ENCODE measurements at regions not wholly inside any gene's neighbourhood (a gene's known extent, or its start where the extent isn't known, plus 50 kb on each side); places are given as distances from the start of the nearest gene placed in this dataset.

- no peaks in the 10 kb centered on the region for H3K27me3 ChIP-seq (ENCODE audit: control insufficient read depth, insufficient read depth, low read length)
- DNase-seq (ENCODE audit: low read depth, low spot score), result no peak
- H3K27ac ChIP-seq (ENCODE audit: low read length), result no peak overlapping the region
- no peaks in the 10 kb centered on the region for H3K4me1 ChIP-seq (ENCODE audit: control insufficient read depth, insufficient read depth, low read length)
- no peaks in the 10 kb centered on the region for H3K9me3 ChIP-seq (ENCODE audit: control insufficient read depth, insufficient read depth, low read length)
- WGBS (ENCODE audit: insufficient coverage, insufficient read length), result no CpG with 5 or more reads among the region's 2 CpGs
- no peaks in the 10 kb centered on the region for H3K36me3 ChIP-seq (ENCODE audit: control insufficient read depth, insufficient read depth, low read length)
- H3K4me3 ChIP-seq (ENCODE audit: low read length), result no peak overlapping the region
Measured at GRCh38 chr4:149140841-149141240, 674.8 kb downstream of the IQCM start.

GRCh38 chr4:149136951-149137620 lies 678.6 kb downstream of the IQCM start:
- no peaks in the 10 kb centered on the region for H3K36me3 ChIP-seq (ENCODE audit: control insufficient read depth, insufficient read depth, low read length)
- no peaks in the 10 kb centered on the region for H3K9me3 ChIP-seq (ENCODE audit: control insufficient read depth, insufficient read depth, low read length)
- H3K27me3 ChIP-seq (ENCODE audit: control insufficient read depth, insufficient read depth, low read length), result no peaks in the 10 kb centered on the region
- DNase-seq (ENCODE audit: low read depth, low spot score), result no peak
- no peak overlapping the region for H3K4me3 ChIP-seq (ENCODE audit: low read length)
- no CpG with 5 or more reads among the region's 3 CpGs for WGBS (ENCODE audit: insufficient coverage, insufficient read length)
- H3K27ac ChIP-seq (ENCODE audit: low read length), result no peak overlapping the region
- H3K4me1 ChIP-seq (ENCODE audit: control insufficient read depth, insufficient read depth, low read length), result no peaks in the 10 kb centered on the region; the same call in 1 of the 2 replicates

GRCh38 chr4:149135062-149135461 lies 680.6 kb downstream of the IQCM start:
- H3K27me3 ChIP-seq (ENCODE audit: control insufficient read depth, insufficient read depth, low read length), result no peaks in the 10 kb centered on the region
- no peak overlapping the region for H3K4me3 ChIP-seq (ENCODE audit: low read length)
- no peak overlapping the region for H3K27ac ChIP-seq (ENCODE audit: low read length)
- no peaks in the 10 kb centered on the region; the same call in 1 of the 2 replicates for H3K4me1 ChIP-seq (ENCODE audit: control insufficient read depth, insufficient read depth, low read length)
- DNase-seq (ENCODE audit: low read depth, low spot score), result no peak
- no peaks in the 10 kb centered on the region for H3K36me3 ChIP-seq (ENCODE audit: control insufficient read depth, insufficient read depth, low read length)
- no CpG with 5 or more reads among the region's 4 CpGs for WGBS (ENCODE audit: insufficient coverage, insufficient read length)
- H3K9me3 ChIP-seq (ENCODE audit: control insufficient read depth, insufficient read depth, low read length), result no peaks in the 10 kb centered on the region

DNA sequence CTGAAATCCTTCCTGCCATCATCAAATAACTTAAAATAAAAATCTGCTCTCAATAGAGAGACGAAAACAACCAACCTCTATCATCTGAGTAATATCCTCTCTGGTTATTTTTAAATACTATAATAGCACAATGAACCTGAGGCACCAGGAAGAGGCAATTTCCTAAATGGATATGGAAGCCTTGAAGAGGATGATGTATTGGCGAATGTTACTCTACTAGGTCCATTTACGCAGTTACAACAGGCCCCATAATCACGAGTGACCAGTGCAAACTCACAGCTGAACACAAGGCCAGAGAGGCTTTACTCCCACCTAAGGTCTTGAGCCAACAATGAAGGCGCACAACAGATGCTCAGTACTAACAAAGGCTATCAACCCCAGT lies 678.8 kb upstream of the NR3C2 start:
- Histone ChIP-seq H3K4me3 (ENCODE audit: low read length) (no peak overlapping the region), H3K9me3 (ENCODE audit: control insufficient read depth, insufficient read depth, low read length) (no peaks in the 10 kb centered on the region), H3K4me1 (ENCODE audit: control insufficient read depth, insufficient read depth, low read length) (no peaks in the 10 kb centered on the region), H3K27ac (ENCODE audit: low read length) (no peak overlapping the region), H3K27me3 (ENCODE audit: control insufficient read depth, insufficient read depth, low read length) (no peaks in the 10 kb centered on the region), H3K36me3 (ENCODE audit: control insufficient read depth, insufficient read depth, low read length) (no peaks in the 10 kb centered on the region)
- no peak for DNase-seq (ENCODE audit: low read depth, low spot score)
- WGBS (ENCODE audit: insufficient coverage, insufficient read length), result no CpG with 5 or more reads among the region's 5 CpGs

DNA sequence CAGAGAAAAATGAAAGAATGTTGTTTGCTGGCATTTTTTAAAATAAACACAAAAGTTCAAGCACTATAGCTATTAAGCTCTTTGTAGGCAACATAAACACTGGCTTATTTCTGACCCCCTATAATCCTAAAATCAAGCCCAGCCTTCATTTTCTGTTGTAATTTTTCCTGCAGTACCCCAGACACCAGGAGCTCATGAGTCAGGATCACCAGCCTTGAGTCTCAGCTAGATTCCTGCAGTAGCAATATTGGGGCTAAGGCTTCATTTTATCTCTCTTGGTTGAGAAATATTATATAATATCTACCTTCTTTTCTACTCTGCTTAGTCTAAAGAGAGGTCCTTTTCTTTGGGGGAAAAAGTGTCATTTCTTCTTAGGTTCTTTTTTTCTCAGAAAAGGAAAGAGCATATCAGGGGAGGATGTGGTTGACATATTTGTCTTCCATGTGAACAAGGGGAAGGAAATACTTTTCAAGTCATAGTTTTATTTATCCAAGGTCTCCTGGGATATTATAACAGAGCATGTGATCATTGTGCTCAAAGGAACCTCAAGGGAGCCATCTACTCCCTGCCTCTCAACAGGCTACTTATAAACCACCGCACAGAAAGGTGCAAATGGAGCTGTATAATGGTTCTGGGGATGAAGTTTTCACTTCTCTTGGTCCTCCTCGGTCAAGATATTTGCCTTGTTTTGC lies 678.3 kb upstream of the NR3C2 start:
- Histone ChIP-seq H3K4me1 (ENCODE audit: control insufficient read depth, insufficient read depth, low read length) (no peaks in the 10 kb centered on the region), H3K9me3 (ENCODE audit: control insufficient read depth, insufficient read depth, low read length) (no peaks in the 10 kb centered on the region), H3K4me3 (ENCODE audit: low read length) (no peak overlapping the region), H3K27ac (ENCODE audit: low read length) (no peak overlapping the region), H3K27me3 (ENCODE audit: control insufficient read depth, insufficient read depth, low read length) (no peaks in the 10 kb centered on the region), H3K36me3 (ENCODE audit: control insufficient read depth, insufficient read depth, low read length) (no peaks in the 10 kb centered on the region)
- WGBS (ENCODE audit: insufficient coverage, insufficient read length), result no CpG with 5 or more reads among the region's 2 CpGs
- no peak for DNase-seq (ENCODE audit: low read depth, low spot score)

GRCh38 chr4:149116806-149117205 lies 674.6 kb upstream of the NR3C2 start:
- Histone ChIP-seq H3K27me3 (ENCODE audit: control insufficient read depth, insufficient read depth, low read length) (no peaks in the 10 kb centered on the region), H3K9me3 (ENCODE audit: control insufficient read depth, insufficient read depth, low read length) (no peaks in the 10 kb centered on the region), H3K4me1 (ENCODE audit: control insufficient read depth, insufficient read depth, low read length) (no peaks in the 10 kb centered on the region), H3K27ac (ENCODE audit: low read length) (no peak overlapping the region), H3K36me3 (ENCODE audit: control insufficient read depth, insufficient read depth, low read length) (no peaks in the 10 kb centered on the region), H3K4me3 (ENCODE audit: low read length) (no peak overlapping the region)
- DNase-seq (ENCODE audit: low read depth, low spot score), result no peak
- WGBS (ENCODE audit: insufficient coverage, insufficient read length), result no CpG with 5 or more reads among the region's 2 CpGs

DNA sequence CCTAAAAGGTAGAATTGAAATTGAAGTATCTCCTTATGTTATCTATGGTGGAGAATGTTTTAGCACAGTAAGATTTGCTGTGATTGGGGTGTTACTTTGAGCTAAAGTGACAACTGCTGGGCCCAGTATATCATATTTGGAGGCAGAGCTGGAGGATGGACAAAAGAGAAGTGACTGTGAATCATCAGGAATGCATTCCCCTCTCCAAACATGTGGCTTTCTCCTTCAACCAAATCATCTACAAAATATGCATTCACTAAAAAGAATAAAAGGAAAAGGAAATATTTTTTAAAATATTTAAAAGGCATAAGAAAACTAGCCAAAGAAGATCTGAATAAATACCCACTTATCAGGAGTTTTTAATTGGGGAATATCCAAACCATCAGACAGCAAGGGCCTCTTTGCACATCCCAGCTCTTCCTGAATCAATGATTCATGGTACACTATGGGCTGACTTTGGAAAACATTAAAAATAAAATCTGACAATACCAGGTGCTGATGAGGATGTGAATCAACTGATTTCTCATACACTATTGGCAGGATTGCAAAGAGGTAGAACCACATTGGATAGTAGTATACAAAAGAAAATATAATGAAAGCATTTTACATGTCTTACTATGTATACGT lies 671.7 kb upstream of the NR3C2 start:
- Histone ChIP-seq H3K36me3 (ENCODE audit: control insufficient read depth, insufficient read depth, low read length) (no peaks in the 10 kb centered on the region), H3K4me3 (ENCODE audit: low read length) (no peak overlapping the region), H3K27me3 (ENCODE audit: control insufficient read depth, insufficient read depth, low read length) (no peaks in the 10 kb centered on the region), H3K9me3 (ENCODE audit: control insufficient read depth, insufficient read depth, low read length) (no peaks in the 10 kb centered on the region), H3K4me1 (ENCODE audit: control insufficient read depth, insufficient read depth, low read length) (no peaks in the 10 kb centered on the region), H3K27ac (ENCODE audit: low read length) (no peak overlapping the region)
- WGBS (ENCODE audit: insufficient coverage, insufficient read length), result no CpG with 5 or more reads among the region's 1 CpG
- DNase-seq (ENCODE audit: low read depth, low spot score), result no peak

DNA sequence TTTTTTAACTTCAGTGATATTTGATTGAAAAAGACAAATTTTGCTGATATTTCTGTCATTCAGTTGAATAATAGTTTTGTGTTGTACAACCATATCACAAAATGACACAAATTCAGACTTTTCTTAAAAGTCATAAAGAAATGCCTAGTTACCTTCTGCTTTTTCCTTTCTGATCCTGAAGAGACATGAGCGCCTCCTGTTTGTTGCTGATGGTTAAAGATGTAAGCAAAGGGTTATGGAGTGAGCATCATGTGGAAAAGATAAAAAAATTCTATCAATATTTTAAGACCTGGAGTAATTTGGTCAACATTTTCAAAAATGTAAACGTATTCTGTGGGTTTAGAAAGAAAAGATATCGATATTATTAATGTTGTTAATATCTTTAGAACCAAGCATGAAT lies 669.9 kb upstream of the NR3C2 start:
- H3K9me3 ChIP-seq (ENCODE audit: control insufficient read depth, insufficient read depth, low read length), result no peaks in the 10 kb centered on the region
- WGBS (ENCODE audit: insufficient coverage, insufficient read length), result 100% methylated on average over 2 of the region's 3 CpGs

GRCh38 chr4:149110481-149110880 lies 668.3 kb upstream of the NR3C2 start:
- DNase-seq (ENCODE audit: low read depth, low spot score), result no peak
- Histone ChIP-seq H3K27ac (ENCODE audit: low read length) (no peak overlapping the region), H3K9me3 (ENCODE audit: control insufficient read depth, insufficient read depth, low read length) (no peaks in the 10 kb centered on the region), H3K36me3 (ENCODE audit: control insufficient read depth, insufficient read depth, low read length) (no peaks in the 10 kb centered on the region), H3K27me3 (ENCODE audit: control insufficient read depth, insufficient read depth, low read length) (no peaks in the 10 kb centered on the region), H3K4me1 (ENCODE audit: control insufficient read depth, insufficient read depth, low read length) (no peaks in the 10 kb centered on the region), H3K4me3 (ENCODE audit: low read length) (no peak overlapping the region)
- WGBS (ENCODE audit: insufficient coverage, insufficient read length), result no CpG with 5 or more reads among the region's 3 CpGs

More for the DNA sequence above, 669.9 kb upstream of the NR3C2 start:
- Histone ChIP-seq H3K4me1 (ENCODE audit: control insufficient read depth, insufficient read depth, low read length) (no peaks in the 10 kb centered on the region), H3K36me3 (ENCODE audit: control insufficient read depth, insufficient read depth, low read length) (no peaks in the 10 kb centered on the region), H3K27ac (ENCODE audit: low read length) (no peak overlapping the region), H3K27me3 (ENCODE audit: control insufficient read depth, insufficient read depth, low read length) (no peaks in the 10 kb centered on the region), H3K4me3 (ENCODE audit: low read length) (no peak overlapping the region)
- DNase-seq (ENCODE audit: low read depth, low spot score), result no peak

DNA sequence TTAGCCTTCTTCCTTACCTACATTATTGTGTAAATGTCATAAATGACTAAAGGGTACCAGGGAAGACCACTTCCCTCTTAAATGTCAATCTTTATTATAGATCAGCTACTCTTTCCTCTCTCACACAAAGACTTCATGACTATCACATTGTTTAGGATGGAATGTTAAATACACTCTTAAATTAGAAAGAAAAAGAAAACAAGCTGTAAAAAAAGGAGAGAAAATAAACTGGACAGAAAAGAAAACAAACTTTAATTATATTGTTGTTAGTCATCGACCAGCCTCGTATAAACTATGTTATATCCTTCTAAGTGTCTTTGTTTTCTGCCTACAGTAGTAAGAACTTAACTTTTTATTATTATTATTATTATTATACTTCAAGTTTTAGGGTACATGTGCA lies 666.4 kb upstream of the NR3C2 start:
- Histone ChIP-seq H3K27me3 (ENCODE audit: control insufficient read depth, insufficient read depth, low read length) (no peaks in the 10 kb centered on the region), H3K4me1 (ENCODE audit: control insufficient read depth, insufficient read depth, low read length) (no peaks in the 10 kb centered on the region), H3K4me3 (ENCODE audit: low read length) (no peak overlapping the region), H3K9me3 (ENCODE audit: control insufficient read depth, insufficient read depth, low read length) (no peaks in the 10 kb centered on the region), H3K36me3 (ENCODE audit: control insufficient read depth, insufficient read depth, low read length) (no peaks in the 10 kb centered on the region), H3K27ac (ENCODE audit: low read length) (no peak overlapping the region)
- WGBS (ENCODE audit: insufficient coverage, insufficient read length), result no CpG with 5 or more reads among the region's 2 CpGs
- DNase-seq (ENCODE audit: low read depth, low spot score), result no peak

All from iPS DF 6.9 (cell line).